Stimulated activated CD4-positive, alpha-beta T cell treated with anti-CD3 and anti-CD28 coated beads, Interleukin-4, amount 100 ng/mL, for 24 hours (primary cell): ENCODE measurements at regions not wholly inside any gene's neighbourhood (a gene's known extent, or its start where the extent isn't known, plus 50 kb on each side); places are given as distances from the start of the nearest gene placed in this dataset.

Source experiments
- DNase-seq: peaks from one replicate; pipeline ENCODE4 v3.0.0-alpha.2; 2020

DNA sequence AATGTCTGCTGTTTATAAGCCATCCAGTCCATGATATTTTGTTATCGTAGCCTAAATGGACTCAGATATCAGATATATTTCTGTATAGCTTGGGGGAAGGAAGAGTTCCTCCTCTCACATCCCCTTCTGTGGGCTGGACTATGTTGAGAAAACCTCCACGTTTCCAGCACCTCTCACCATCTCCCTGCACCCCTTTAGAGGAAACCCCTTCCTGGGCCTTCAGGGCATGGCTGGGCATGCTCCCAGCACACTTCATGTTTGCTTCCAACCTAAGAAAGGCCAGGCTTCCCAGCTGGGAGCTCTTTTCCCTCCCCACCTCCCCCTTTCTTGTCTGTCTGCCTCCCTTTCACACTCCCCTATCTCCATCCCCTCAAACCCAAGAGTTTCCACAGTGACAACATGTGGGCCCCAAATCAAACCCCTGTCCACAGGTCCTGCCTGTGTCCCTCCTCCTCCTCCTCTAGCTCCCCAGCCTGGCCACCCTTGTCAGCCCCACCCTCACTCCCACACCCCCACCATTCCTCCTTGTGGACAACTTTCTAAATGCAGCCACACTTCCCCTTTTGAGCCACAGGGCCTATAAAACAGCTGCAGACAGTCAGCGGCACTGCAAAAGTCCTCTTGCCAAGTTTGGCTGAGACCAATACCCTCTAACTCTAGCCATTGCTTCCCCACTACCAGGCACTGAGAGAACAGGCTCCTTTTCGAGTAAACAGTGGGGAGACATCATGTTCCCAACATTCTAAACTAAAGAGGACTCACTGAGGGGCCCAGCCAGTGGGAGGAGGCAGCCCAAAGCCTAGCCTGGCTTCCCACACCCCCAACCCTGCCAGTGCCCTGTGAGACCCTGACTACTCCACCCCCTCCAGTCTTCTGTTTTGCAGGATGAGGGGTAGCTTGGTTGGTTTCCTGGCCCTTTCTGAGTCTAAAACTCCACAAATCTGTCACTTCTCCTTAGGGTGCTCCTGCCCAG is 120.5 kb downstream of the ZFP36L2 start:
- no peak for DNase-seq

GRCh38 chr2:43104763-43105162 is 121.6 kb downstream of the ZFP36L2 start:
- DNase-seq: no peak

GRCh38 chr2:43104106-43104505 is 122.3 kb downstream of the ZFP36L2 start:
- no peak for DNase-seq

- no peak for DNase-seq
These were observed 123.4 kb downstream of the ZFP36L2 start for GRCh38 chr2:43103093-43103404.

DNA sequence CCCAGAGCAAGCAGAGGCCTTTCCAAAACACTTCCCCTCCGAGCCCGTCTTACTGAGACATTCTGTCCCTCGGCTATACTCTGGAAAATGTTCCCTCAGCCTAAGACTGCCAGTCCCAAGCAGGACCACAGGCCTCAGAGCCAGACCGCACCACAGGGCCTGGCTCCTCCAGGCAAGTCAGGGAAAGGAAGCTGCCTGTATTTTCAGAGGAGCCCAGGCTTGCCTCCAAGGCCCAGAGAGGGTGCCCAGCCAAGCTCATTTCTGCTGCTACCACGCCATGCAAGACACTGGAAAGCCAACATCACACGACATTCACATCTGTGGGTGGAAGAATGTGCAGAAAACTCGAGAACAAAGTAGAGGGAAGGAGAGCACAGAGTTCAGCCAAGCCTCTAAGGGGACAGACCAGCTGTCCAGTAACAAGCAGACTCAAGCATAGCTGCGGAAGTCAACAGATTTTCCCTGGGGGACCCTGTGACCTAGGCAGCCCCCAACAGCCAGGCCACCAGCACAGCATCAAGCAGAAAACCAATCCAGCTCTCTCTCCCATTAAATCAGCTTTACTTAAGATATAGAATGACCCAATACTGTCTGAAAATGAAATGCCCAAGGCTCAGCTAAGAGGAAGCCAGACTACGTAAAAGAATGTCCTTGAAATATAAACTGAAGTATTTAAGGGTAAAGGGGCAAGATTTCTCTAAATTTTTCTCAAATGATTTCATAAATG is 123.9 kb downstream of the ZFP36L2 start:
- DNase-seq: no peak

DNA sequence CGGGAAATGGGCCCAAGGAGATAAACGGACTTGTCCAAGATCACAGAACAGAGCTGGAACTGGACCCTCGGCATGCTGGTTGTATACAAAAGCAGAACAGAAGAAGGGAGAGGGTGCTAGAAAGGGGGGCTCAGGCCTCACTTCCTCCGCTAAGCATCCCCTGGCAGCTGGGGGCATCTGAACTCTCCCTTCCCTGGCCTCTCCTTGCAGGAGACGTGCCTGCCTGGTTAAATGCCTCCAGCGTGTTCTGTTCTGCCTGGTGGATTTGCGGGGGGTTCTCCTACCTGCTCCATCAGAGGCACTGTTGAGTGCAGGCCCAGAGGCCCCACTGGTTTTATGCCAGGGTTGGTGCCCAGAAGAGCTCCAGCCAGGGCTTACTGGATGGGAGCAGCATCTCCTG is 124.7 kb downstream of the ZFP36L2 start:
- no peak for DNase-seq

DNA sequence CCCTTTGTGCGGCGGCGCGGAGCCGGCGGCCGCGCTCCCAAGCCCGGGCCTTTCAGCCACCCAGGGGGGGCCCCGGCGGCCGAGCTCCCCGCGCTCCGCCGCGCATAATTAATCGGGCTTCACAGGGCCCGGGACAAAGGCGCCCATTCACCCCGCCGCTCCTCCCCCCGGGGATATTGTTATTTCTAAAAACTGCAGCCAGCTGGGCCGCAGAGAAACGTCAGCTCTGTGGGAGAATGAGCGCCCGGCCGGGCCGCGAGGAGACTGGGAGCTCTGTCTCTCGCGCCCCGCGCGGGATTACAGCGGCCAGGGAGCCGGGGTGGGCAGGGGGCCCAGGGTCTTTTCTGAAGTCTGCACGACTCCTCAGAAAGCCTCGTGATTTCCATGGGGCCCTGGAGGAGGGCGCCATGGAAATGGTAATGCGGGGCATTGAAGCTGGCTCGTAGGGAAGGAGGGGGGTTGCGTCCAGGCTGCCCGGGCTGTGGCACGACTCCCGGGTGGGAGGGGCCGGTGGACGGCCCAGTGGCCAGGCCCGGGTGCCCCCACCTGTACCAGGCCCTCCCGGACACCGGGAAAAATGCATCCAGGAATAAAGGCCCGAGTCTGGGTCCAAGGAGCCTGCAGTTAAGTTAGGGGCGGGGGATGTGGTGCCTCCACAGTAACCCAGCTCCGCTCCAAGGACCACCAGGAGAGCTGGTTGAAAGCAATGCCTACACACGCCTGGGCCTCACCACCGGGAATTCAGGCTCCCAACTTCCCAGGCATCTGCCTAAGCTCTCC is 125.3 kb downstream of the ZFP36L2 start:
- DNase-seq: no peak

DNA sequence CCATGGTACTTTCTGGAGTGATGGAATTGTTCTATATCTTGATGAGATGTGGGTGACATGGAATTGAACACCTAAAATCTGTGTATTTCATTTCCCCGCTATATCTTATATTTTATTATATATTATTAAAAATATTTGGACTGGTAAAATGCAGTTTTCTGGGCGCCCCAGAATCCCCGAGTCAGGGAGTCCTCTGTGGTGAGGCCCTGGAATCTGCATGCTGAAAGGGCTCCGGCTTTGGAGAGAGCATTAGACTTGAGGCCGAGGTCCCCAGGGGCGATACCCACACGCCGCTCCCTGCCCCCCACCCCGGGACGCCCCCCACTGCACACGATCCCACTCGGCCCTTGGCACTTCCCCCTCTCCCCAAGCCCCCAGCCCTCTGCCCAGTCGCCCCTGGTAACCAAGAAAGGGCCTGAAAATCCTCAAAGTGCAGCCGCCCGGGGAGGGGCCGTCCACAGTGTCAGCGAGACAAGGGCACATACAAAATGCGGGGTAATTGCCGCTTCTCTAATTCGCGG is 126.0 kb downstream of the ZFP36L2 start:
- no peak for DNase-seq

DNA sequence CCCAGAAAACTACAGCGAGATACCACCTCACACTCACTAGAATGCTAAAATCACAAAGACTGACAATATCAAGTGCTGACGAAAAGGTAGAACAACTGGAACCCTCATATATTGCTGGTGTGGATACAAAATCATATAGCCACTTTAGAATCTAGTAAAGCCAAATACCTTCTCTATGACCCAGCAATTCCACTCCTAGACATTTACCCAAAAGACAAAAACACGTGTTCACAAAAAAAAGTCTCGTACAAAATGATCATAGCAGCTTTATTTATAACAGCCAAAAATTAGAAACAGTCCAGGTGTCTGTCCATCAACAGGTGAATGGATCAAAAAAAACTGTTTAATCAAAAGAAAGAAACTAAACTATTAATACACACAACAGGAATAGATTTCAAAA is 126.6 kb downstream of the ZFP36L2 start:
- no peak for DNase-seq

GRCh38 chr2:43098539-43098938 is 127.9 kb downstream of the ZFP36L2 start:
- no peak for DNase-seq

DNA sequence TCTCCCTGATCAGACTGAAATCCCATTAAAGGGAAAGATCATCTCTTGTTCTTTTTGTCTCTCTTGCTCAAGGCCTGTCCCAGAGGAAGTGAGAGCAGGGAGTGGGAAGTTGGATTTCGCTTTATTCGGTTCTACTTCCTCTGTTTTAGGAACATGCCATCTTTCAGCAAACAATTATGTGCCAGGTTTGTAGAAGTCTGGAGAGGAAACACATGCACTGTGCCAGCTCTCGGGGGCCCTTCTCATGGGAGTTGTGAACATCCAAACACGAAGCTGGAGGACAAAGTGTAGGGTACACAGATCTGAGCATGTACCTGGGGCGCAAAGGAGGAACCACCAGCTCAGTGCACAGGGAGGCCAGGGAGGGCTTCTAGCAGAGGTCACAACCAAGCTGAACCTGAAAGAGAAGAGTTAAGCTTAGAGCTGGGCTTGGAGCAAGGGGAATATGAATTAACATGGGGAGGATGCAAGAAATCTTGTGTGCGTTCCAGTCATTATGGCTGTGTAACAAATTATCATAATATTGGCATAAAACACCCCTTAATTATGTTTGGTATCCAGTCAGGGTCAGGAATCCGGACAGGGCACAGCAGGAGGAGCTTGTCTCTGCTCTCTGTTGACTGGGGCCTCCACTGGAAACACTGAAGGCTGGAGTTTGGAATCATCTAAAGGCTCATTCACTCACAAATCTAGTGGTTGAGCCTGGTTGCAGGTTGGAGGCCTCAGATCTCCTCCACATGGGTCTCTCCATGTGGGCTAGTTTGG is 128.6 kb downstream of the ZFP36L2 start:
- DNase-seq: no peak

GRCh38 chr2:43095533-43096295 is 130.7 kb downstream of the ZFP36L2 start:
- DNase-seq: no peak

GRCh38 chr2:43092520-43093179 is 133.8 kb downstream of the ZFP36L2 start:
- no peak for DNase-seq

GRCh38 chr2:43090317-43090716 is 136.1 kb downstream of the ZFP36L2 start:
- DNase-seq: no peak

GRCh38 chr2:43088143-43089073 is 138.0 kb downstream of the ZFP36L2 start:
- DNase-seq: no peak

- no peak for DNase-seq
These were observed 139.0 kb downstream of the ZFP36L2 start for GRCh38 chr2:43087413-43087812.

DNA sequence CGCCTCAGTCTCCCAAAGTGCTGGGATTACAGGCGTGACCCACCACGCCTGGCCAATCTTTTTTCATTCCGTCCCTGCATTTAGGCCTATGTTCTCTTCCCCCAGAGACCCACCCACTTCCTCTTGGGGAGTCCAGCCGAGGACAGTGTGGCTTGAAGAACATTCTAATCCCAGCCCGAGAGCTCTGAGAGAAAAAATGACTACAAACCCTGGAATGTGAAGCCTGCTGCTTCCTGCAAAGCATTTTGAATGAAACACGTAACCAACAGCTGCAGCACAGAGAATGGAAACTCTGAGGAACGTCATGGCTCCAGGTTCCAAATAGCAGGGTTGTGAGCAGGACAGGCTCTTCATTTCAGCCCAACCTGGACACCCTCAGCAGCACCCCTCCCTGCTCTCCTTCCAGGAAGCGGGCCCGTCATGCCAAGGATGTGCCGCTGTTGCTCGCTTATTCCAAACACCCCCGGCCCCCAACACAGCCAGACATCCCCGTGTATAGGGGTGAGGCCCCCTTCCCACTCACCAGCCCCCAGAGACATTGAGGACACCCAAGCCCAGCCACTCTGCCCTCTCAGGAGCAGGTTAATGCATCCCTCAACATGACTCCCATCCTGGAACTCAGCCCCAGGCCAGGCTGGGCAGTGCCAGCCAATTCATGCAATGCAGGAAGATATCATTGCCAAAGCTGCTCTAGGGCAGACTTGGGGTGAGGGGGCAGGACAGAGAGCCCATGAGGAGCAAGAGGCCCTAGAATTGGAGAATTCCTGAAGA is 139.8 kb downstream of the ZFP36L2 start:
- DNase-seq: no peak

GRCh38 chr2:43085929-43086328 is 140.5 kb downstream of the ZFP36L2 start:
- no peak for DNase-seq

- no peak for DNase-seq
These were observed 140.9 kb downstream of the ZFP36L2 start for GRCh38 chr2:43085505-43085904.
